ENCODE measurements at regions not wholly inside any gene's neighbourhood (a gene's known extent, or its start where the extent isn't known, plus 50 kb on each side); places are given as distances from the start of the nearest gene placed in this dataset.

DNA sequence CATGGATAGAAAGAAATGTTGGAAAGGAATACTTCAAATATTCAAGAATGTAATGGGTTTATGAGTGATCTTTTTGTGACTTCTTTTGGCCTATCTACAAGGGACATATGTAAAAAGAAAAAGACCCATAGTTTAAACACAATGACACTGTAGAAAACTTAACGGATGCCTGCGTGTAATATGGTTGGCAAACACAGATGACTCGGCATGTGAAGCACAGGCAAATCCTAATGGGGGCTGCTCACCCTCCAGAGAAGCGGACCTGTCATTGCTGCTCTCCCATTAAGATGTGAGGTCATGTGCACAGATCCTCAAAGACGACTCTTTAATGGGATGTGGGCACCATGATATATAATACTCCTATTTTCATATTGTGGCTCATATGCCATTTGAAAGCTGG lies 366.6 kb upstream of the TMEM132C start:
- TF ChIP-seq, protein P1, sequence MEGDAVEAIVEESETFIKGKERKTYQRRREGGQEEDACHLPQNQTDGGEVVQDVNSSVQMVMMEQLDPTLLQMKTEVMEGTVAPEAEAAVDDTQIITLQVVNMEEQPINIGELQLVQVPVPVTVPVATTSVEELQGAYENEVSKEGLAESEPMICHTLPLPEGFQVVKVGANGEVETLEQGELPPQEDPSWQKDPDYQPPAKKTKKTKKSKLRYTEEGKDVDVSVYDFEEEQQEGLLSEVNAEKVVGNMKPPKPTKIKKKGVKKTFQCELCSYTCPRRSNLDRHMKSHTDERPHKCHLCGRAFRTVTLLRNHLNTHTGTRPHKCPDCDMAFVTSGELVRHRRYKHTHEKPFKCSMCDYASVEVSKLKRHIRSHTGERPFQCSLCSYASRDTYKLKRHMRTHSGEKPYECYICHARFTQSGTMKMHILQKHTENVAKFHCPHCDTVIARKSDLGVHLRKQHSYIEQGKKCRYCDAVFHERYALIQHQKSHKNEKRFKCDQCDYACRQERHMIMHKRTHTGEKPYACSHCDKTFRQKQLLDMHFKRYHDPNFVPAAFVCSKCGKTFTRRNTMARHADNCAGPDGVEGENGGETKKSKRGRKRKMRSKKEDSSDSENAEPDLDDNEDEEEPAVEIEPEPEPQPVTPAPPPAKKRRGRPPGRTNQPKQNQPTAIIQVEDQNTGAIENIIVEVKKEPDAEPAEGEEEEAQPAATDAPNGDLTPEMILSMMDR (IDR thresholded peaks at IDR 0.05; ENCODE audit: extremely low read depth in 1 of 2, insufficient read depth in 1 of 2, low read depth in 1 of 2, low read length in 2 of 2) = no peak
- TF ChIP-seq EZH2 (IDR thresholded peaks at IDR 0.05; ENCODE audit: borderline replicate concordance, low read depth, low read length, severe bottlenecking) = no peak
- TF ChIP-seq POLR2A (IDR thresholded peaks at IDR 0.05; ENCODE audit: low read depth, low read length) = no peak
- no peak for TF ChIP-seq POLR2AphosphoS5 (IDR thresholded peaks at IDR 0.05; ENCODE audit: insufficient read depth, low read depth, low read length)
- no peak for TF ChIP-seq GATA2 (IDR thresholded peaks at IDR 0.05; ENCODE audit: insufficient read depth, insufficient read length, low read depth, low read length)

Measured in endothelial cell of umbilical vein (primary cell).